Nephron (organoid): ENCODE measurements at regions not wholly inside any gene's neighbourhood (a gene's known extent, or its start where the extent isn't known, plus 50 kb on each side); places are given as distances from the start of the nearest gene placed in this dataset.
A peak's percentile ranks its signal among the peaks of the same experiment; 100 is the strongest.

Experiments
- H3K27ac Mint-ChIP-seq, 3 experiments: 2 replicates each; pipeline ENCODE4 v1.8.0; 2020; ENCODE audit warnings: mixed read lengths in 3 of 3, mild to moderate bottlenecking in 2 of 3, moderate library complexity in 1 of 3
- H3K27me3 Mint-ChIP-seq: 2 replicates; pipeline ENCODE4 v1.8.0; 2021; ENCODE audit warnings: low read depth, mild to moderate bottlenecking, moderate library complexity, mixed read lengths
- H3K36me3 Mint-ChIP-seq: 2 replicates; pipeline ENCODE4 v1.8.0; 2020; ENCODE audit warnings: low read depth, mixed read lengths
- H3K4me1 Mint-ChIP-seq: 2 replicates; pipeline ENCODE4 v1.8.0; 2020; ENCODE audit warnings: mixed read lengths
- H3K4me3 Mint-ChIP-seq, 3 experiments: 2 replicates each; pipeline ENCODE4 v1.8.0; 2020; ENCODE audit warnings: mild to moderate bottlenecking in 3 of 3, mixed read lengths in 3 of 3, moderate library complexity in 2 of 3
- H3K9me3 Mint-ChIP-seq: 2 replicates; pipeline ENCODE4 v1.8.0; 2020; ENCODE audit warnings: mixed read lengths
- CTCF ChIP-seq, 3 experiments: fragments of 200-600 bp; sonication (generic); IDR thresholded peaks; one replicate each; pipeline ENCODE4 v1.5.0; 2021; ENCODE audit warnings: antibody characterized with exemption in 3 of 3; ENCODE audit not compliant: unreplicated experiment in 3 of 3

GRCh38 chr2:217717646-217718045 lies 285.1 kb downstream of the TNS1 start:
- peak overlapping the region in 1 of 3 experiments; percentile 8 for H3K27ac Mint-ChIP-seq

GRCh38 chr2:217715484-217715883 lies 287.3 kb downstream of the TNS1 start:
- peak overlapping the region in 1 of 3 experiments; percentile 98 for H3K27ac Mint-ChIP-seq
- no peak for TF ChIP-seq CTCF (IDR thresholded peaks at IDR 0.05; ENCODE audit: unreplicated experiment in 3 of 3)
- H3K4me1 Mint-ChIP-seq = peaks cover 47% of the 10 kb centered on the region

More at GRCh38 chr2:217717646-217718045, 285.1 kb downstream of the TNS1 start:
- no peak for TF ChIP-seq CTCF (IDR thresholded peaks at IDR 0.05; ENCODE audit: unreplicated experiment in 3 of 3)
- Mint-ChIP-seq H3K36me3 (peaks cover 4% of the 10 kb centered on the region), H3K4me3 (no peak overlapping the region), H3K27me3 (peaks cover 6% of the 10 kb centered on the region), H3K9me3 (no peaks in the 10 kb centered on the region), H3K4me1 (peaks cover 25% of the 10 kb centered on the region)

GRCh38 chr2:217714287-217714751 lies 288.5 kb downstream of the TNS1 start:
- peaks cover 58% of the 10 kb centered on the region for H3K4me1 Mint-ChIP-seq
- no peak for TF ChIP-seq CTCF (IDR thresholded peaks at IDR 0.05; ENCODE audit: unreplicated experiment in 3 of 3)
- H3K9me3 Mint-ChIP-seq = no peaks in the 10 kb centered on the region
- H3K4me3 Mint-ChIP-seq = no peak overlapping the region
- peak overlapping the region; percentile 52 to 98 (median 97) for H3K27ac Mint-ChIP-seq
- H3K27me3 Mint-ChIP-seq = peaks cover 5% of the 10 kb centered on the region
- H3K36me3 Mint-ChIP-seq = no peaks in the 10 kb centered on the region

More at GRCh38 chr2:217715484-217715883, 287.3 kb downstream of the TNS1 start:
- Mint-ChIP-seq H3K27me3 (peaks cover 6% of the 10 kb centered on the region), H3K36me3 (no peaks in the 10 kb centered on the region), H3K4me3 (no peak overlapping the region), H3K9me3 (no peaks in the 10 kb centered on the region)

- no peak overlapping the region for H3K4me3 Mint-ChIP-seq
- peaks cover 63% of the 10 kb centered on the region for H3K4me1 Mint-ChIP-seq
- peak overlapping the region; percentile 52 to 98 (median 97) for H3K27ac Mint-ChIP-seq
- no peaks in the 10 kb centered on the region for H3K9me3 Mint-ChIP-seq
- peak; percentile 98 to 99 (median 99) for TF ChIP-seq CTCF (IDR thresholded peaks at IDR 0.05; ENCODE audit: unreplicated experiment in 3 of 3)
- no peaks in the 10 kb centered on the region for H3K27me3 Mint-ChIP-seq
- H3K36me3 Mint-ChIP-seq = no peaks in the 10 kb centered on the region
Measured at GRCh38 chr2:217713395-217714286, 289.2 kb downstream of the TNS1 start.

- Mint-ChIP-seq H3K36me3 (no peaks in the 10 kb centered on the region), H3K4me1 (peaks cover 74% of the 10 kb centered on the region), H3K27me3 (no peaks in the 10 kb centered on the region), H3K27ac (peak overlapping the region in 2 of 3 experiments; percentile 97 to 98), H3K9me3 (no peaks in the 10 kb centered on the region), H3K4me3 (no peak overlapping the region)
- TF ChIP-seq CTCF (IDR thresholded peaks at IDR 0.05; ENCODE audit: unreplicated experiment in 3 of 3) = no peak
Measured at GRCh38 chr2:217712431-217712830, 290.4 kb downstream of the TNS1 start.
